ENCODE measurements at regions not wholly inside any gene's neighbourhood (a gene's known extent, or its start where the extent isn't known, plus 50 kb on each side); places are given as distances from the start of the nearest gene placed in this dataset.
A peak's percentile ranks its signal among the peaks of the same experiment; 100 is the strongest.

- intact Hi-C loops (cut with DNase I): no loop called here
- Histone ChIP-seq H3K27me3 (no peaks in the 10 kb centered on the region), H3K27ac (no peak overlapping the region), H3K36me3 (no peaks in the 10 kb centered on the region), H3K4me1 (no peaks in the 10 kb centered on the region), H3K4me3 (no peak overlapping the region), H3K9me3 (no peaks in the 10 kb centered on the region)
- no peak for TF ChIP-seq POLR2A (IDR thresholded peaks at IDR 0.05)
- no peak for TF ChIP-seq POLR2AphosphoS5 (IDR thresholded peaks at IDR 0.05; ENCODE audit: insufficient read depth in 1 of 2, low read depth in 1 of 2)
- TF ChIP-seq CTCF (IDR thresholded peaks at IDR 0.05): no peak
- DNase-seq (ENCODE audit: extremely low spot score in 2 of 2): no peak
Observed at GRCh38 chr4:126603825-126604224, 1028.9 kb upstream of the INTU start.

GRCh38 chr4:126604268-126604867 is 1028.4 kb upstream of the INTU start:
- no peak for DNase-seq (ENCODE audit: extremely low spot score in 2 of 2)
- intact Hi-C loops (cut with DNase I): no loop called here
- no peak overlapping the region for H3K27ac ChIP-seq
- no peaks in the 10 kb centered on the region for H3K27me3 ChIP-seq
- no peaks in the 10 kb centered on the region for H3K36me3 ChIP-seq
- TF ChIP-seq POLR2A (IDR thresholded peaks at IDR 0.05) (no peak), CTCF (IDR thresholded peaks at IDR 0.05) (peak in 2 of 3 experiments; percentile 15 to 31), POLR2AphosphoS5 (IDR thresholded peaks at IDR 0.05; ENCODE audit: insufficient read depth in 1 of 2, low read depth in 1 of 2) (no peak)
- H3K9me3 ChIP-seq: no peaks in the 10 kb centered on the region
- no peaks in the 10 kb centered on the region for H3K4me1 ChIP-seq
- no peak overlapping the region for H3K4me3 ChIP-seq

GRCh38 chr4:126610933-126611332 is 1021.8 kb upstream of the INTU start:
- Histone ChIP-seq H3K9me3 (no peaks in the 10 kb centered on the region), H3K36me3 (no peaks in the 10 kb centered on the region), H3K4me3 (no peak overlapping the region), H3K4me1 (no peaks in the 10 kb centered on the region), H3K27ac (no peak overlapping the region), H3K27me3 (no peaks in the 10 kb centered on the region)
- no peak for TF ChIP-seq POLR2AphosphoS5 (IDR thresholded peaks at IDR 0.05; ENCODE audit: insufficient read depth in 1 of 2, low read depth in 1 of 2)
- no peak for TF ChIP-seq POLR2A (IDR thresholded peaks at IDR 0.05)
- no peak for TF ChIP-seq CTCF (IDR thresholded peaks at IDR 0.05)
- DNase-seq (ENCODE audit: extremely low spot score in 2 of 2): no peak
- intact Hi-C loops (cut with DNase I): no loop called here

GRCh38 chr4:126611900-126612299 is 1020.9 kb upstream of the INTU start:
- H3K9me3 ChIP-seq: no peaks in the 10 kb centered on the region
- intact Hi-C loops (cut with DNase I): no loop called here
- no peaks in the 10 kb centered on the region for H3K36me3 ChIP-seq
- no peaks in the 10 kb centered on the region for H3K4me1 ChIP-seq
- H3K4me3 ChIP-seq: no peak overlapping the region
- no peak overlapping the region for H3K27ac ChIP-seq
- no peak for DNase-seq (ENCODE audit: extremely low spot score in 2 of 2)
- TF ChIP-seq POLR2A (IDR thresholded peaks at IDR 0.05): no peak
- TF ChIP-seq CTCF (IDR thresholded peaks at IDR 0.05): no peak
- no peak for TF ChIP-seq POLR2AphosphoS5 (IDR thresholded peaks at IDR 0.05; ENCODE audit: insufficient read depth in 1 of 2, low read depth in 1 of 2)
- H3K27me3 ChIP-seq: no peaks in the 10 kb centered on the region

GRCh38 chr4:126614356-126614855 is 1018.4 kb upstream of the INTU start:
- Histone ChIP-seq H3K27me3 (no peaks in the 10 kb centered on the region), H3K4me1 (no peaks in the 10 kb centered on the region), H3K9me3 (no peaks in the 10 kb centered on the region), H3K36me3 (no peaks in the 10 kb centered on the region), H3K4me3 (no peak overlapping the region), H3K27ac (no peak overlapping the region)
- intact Hi-C loops (cut with DNase I): no loop called here
- no peak for TF ChIP-seq POLR2AphosphoS5 (IDR thresholded peaks at IDR 0.05; ENCODE audit: insufficient read depth in 1 of 2, low read depth in 1 of 2)
- TF ChIP-seq CTCF (IDR thresholded peaks at IDR 0.05): no peak
- no peak for TF ChIP-seq POLR2A (IDR thresholded peaks at IDR 0.05)
- no peak for DNase-seq (ENCODE audit: extremely low spot score in 2 of 2)
